Activated T-helper 1 cell treated with anti-CD3 and anti-CD28 coated beads, Interleukin-12 subunit alpha, Interleukin-12 subunit beta, Interleukin-2, Interleukin-4 antibody, amounts not matched to agents 30 ng/mL and 10 ng/mL and 1 ng/mL, durations not matched to agents 14 hours and 24 hours and 36 hours (primary cell): ENCODE measurements at regions not wholly inside any gene's neighbourhood (a gene's known extent, or its start where the extent isn't known, plus 50 kb on each side); places are given as distances from the start of the nearest gene placed in this dataset.

Source experiments
- DNase-seq: peaks from one replicate; pipeline ENCODE4 v3.0.0; 2021; ENCODE audit warnings: low spot score
- H3K27ac Mint-ChIP-seq: one replicate; pipeline ENCODE4 v1.8.0; 2021; ENCODE audit warnings: mild to moderate bottlenecking, mixed read lengths
- H3K27me3 Mint-ChIP-seq: one replicate; pipeline ENCODE4 v1.8.0; 2022; ENCODE audit warnings: mild to moderate bottlenecking, moderate library complexity, mixed read lengths; ENCODE audit not compliant: insufficient read depth
- H3K36me3 Mint-ChIP-seq: one replicate; pipeline ENCODE4 v1.8.0; 2021; ENCODE audit warnings: low read depth, mixed read lengths
- H3K4me1 Mint-ChIP-seq: one replicate; pipeline ENCODE4 v1.8.0; 2021; ENCODE audit warnings: low read depth, mixed read lengths
- H3K4me3 Mint-ChIP-seq: one replicate; pipeline ENCODE4 v1.8.0; 2021; ENCODE audit warnings: mild to moderate bottlenecking, moderate library complexity, mixed read lengths
- H3K9me3 Mint-ChIP-seq: one replicate; pipeline ENCODE4 v1.8.0; 2021; ENCODE audit warnings: mixed read lengths
- intact Hi-C: fragments of 100-400 bp; cut with micrococcal nuclease; formaldehyde crosslinking; loops from one replicate; pipeline ENCODE4 v1.15.1; 2024

GRCh38 chr2:16481351-16481750 is 184.3 kb downstream of the CYRIA start:
- H3K4me1 Mint-ChIP-seq, result no peaks in the 10 kb centered on the region
- peaks cover 3% of the 10 kb centered on the region for H3K27me3 Mint-ChIP-seq
- no peaks in the 10 kb centered on the region for H3K36me3 Mint-ChIP-seq
- H3K9me3 Mint-ChIP-seq, result no peaks in the 10 kb centered on the region
- H3K27ac Mint-ChIP-seq, result no peak overlapping the region
- no peak overlapping the region for H3K4me3 Mint-ChIP-seq
- intact Hi-C loops, result no loop called here
- DNase-seq, result no peak

GRCh38 chr2:16479721-16480120 is 185.9 kb downstream of the CYRIA start:
- Mint-ChIP-seq H3K27me3 (peaks cover 3% of the 10 kb centered on the region), H3K4me1 (no peaks in the 10 kb centered on the region), H3K9me3 (no peaks in the 10 kb centered on the region), H3K27ac (no peak overlapping the region), H3K36me3 (no peaks in the 10 kb centered on the region), H3K4me3 (no peak overlapping the region)
- intact Hi-C loops, result no loop called here
- DNase-seq, result no peak

GRCh38 chr2:16478434-16479210 is 187.0 kb downstream of the CYRIA start:
- H3K4me3 Mint-ChIP-seq, result no peak overlapping the region
- H3K27ac Mint-ChIP-seq, result no peak overlapping the region
- H3K9me3 Mint-ChIP-seq, result no peaks in the 10 kb centered on the region
- intact Hi-C loops, result no loop called here
- H3K27me3 Mint-ChIP-seq, result peaks cover 3% of the 10 kb centered on the region
- DNase-seq, result no peak
- H3K36me3 Mint-ChIP-seq, result no peaks in the 10 kb centered on the region
- no peaks in the 10 kb centered on the region for H3K4me1 Mint-ChIP-seq

GRCh38 chr2:16477648-16478047 is 188.0 kb downstream of the CYRIA start:
- H3K4me1 Mint-ChIP-seq, result no peaks in the 10 kb centered on the region
- DNase-seq, result no peak
- H3K4me3 Mint-ChIP-seq, result no peak overlapping the region
- H3K36me3 Mint-ChIP-seq, result no peaks in the 10 kb centered on the region
- H3K27me3 Mint-ChIP-seq, result peaks cover 3% of the 10 kb centered on the region
- no peak overlapping the region for H3K27ac Mint-ChIP-seq
- no peaks in the 10 kb centered on the region for H3K9me3 Mint-ChIP-seq
- intact Hi-C loops, result no loop called here

GRCh38 chr2:16476866-16477265 is 188.8 kb downstream of the CYRIA start:
- no peak overlapping the region for H3K4me3 Mint-ChIP-seq
- no peaks in the 10 kb centered on the region for H3K36me3 Mint-ChIP-seq
- no peaks in the 10 kb centered on the region for H3K4me1 Mint-ChIP-seq
- no peaks in the 10 kb centered on the region for H3K9me3 Mint-ChIP-seq
- DNase-seq, result no peak
- intact Hi-C loops, result no loop called here
- H3K27me3 Mint-ChIP-seq, result peaks cover 3% of the 10 kb centered on the region
- no peak overlapping the region for H3K27ac Mint-ChIP-seq

GRCh38 chr2:16475986-16476567 is 189.6 kb downstream of the CYRIA start:
- Mint-ChIP-seq H3K9me3 (no peaks in the 10 kb centered on the region), H3K27me3 (peaks cover 3% of the 10 kb centered on the region), H3K36me3 (no peaks in the 10 kb centered on the region), H3K27ac (no peak overlapping the region), H3K4me3 (no peak overlapping the region), H3K4me1 (no peaks in the 10 kb centered on the region)
- DNase-seq, result no peak
- intact Hi-C loops, result no loop called here

- no peaks in the 10 kb centered on the region for H3K27me3 Mint-ChIP-seq
Measured at GRCh38 chr2:16475586-16475985, 190.0 kb downstream of the CYRIA start.

GRCh38 chr2:16473575-16473974 is 192.1 kb downstream of the CYRIA start:
- H3K36me3 Mint-ChIP-seq, result no peaks in the 10 kb centered on the region
- H3K4me3 Mint-ChIP-seq, result no peak overlapping the region
- DNase-seq, result no peak
- no peaks in the 10 kb centered on the region for H3K9me3 Mint-ChIP-seq
- no peak overlapping the region for H3K27ac Mint-ChIP-seq
- H3K4me1 Mint-ChIP-seq, result no peaks in the 10 kb centered on the region
- intact Hi-C loops, result no loop called here
- H3K27me3 Mint-ChIP-seq, result no peaks in the 10 kb centered on the region

More at GRCh38 chr2:16475586-16475985, 190.0 kb downstream of the CYRIA start:
- Mint-ChIP-seq H3K4me1 (no peaks in the 10 kb centered on the region), H3K36me3 (no peaks in the 10 kb centered on the region), H3K9me3 (no peaks in the 10 kb centered on the region), H3K27ac (no peak overlapping the region), H3K4me3 (no peak overlapping the region)
- intact Hi-C loops, result no loop called here
- no peak for DNase-seq

GRCh38 chr2:16470936-16471490 is 194.6 kb downstream of the CYRIA start:
- Mint-ChIP-seq H3K36me3 (no peaks in the 10 kb centered on the region), H3K9me3 (no peaks in the 10 kb centered on the region), H3K27ac (no peak overlapping the region)

GRCh38 chr2:16466821-16467151 is 198.8 kb downstream of the CYRIA start:
- Mint-ChIP-seq H3K27ac (no peak overlapping the region), H3K27me3 (no peaks in the 10 kb centered on the region)

More at GRCh38 chr2:16470936-16471490, 194.6 kb downstream of the CYRIA start:
- Mint-ChIP-seq H3K4me3 (no peak overlapping the region), H3K4me1 (no peaks in the 10 kb centered on the region), H3K27me3 (no peaks in the 10 kb centered on the region)
- intact Hi-C loops, result no loop called here
- no peak for DNase-seq

GRCh38 chr2:16466133-16466820 is 199.4 kb downstream of the CYRIA start:
- Mint-ChIP-seq H3K27me3 (no peaks in the 10 kb centered on the region), H3K27ac (no peak overlapping the region), H3K4me3 (no peak overlapping the region), H3K9me3 (no peaks in the 10 kb centered on the region), H3K4me1 (no peaks in the 10 kb centered on the region), H3K36me3 (no peaks in the 10 kb centered on the region)
- DNase-seq, result no peak
- intact Hi-C loops, result no loop called here

More at GRCh38 chr2:16466821-16467151, 198.8 kb downstream of the CYRIA start:
- Mint-ChIP-seq H3K4me3 (no peak overlapping the region), H3K4me1 (no peaks in the 10 kb centered on the region), H3K9me3 (no peaks in the 10 kb centered on the region), H3K36me3 (no peaks in the 10 kb centered on the region)
- intact Hi-C loops, result no loop called here
- no peak for DNase-seq

- no peaks in the 10 kb centered on the region for H3K9me3 Mint-ChIP-seq
- intact Hi-C loops, result no loop called here
- DNase-seq, result no peak
- H3K4me1 Mint-ChIP-seq, result no peaks in the 10 kb centered on the region
- no peak overlapping the region for H3K27ac Mint-ChIP-seq
- no peak overlapping the region for H3K4me3 Mint-ChIP-seq
- peaks cover 3% of the 10 kb centered on the region for H3K27me3 Mint-ChIP-seq
- no peaks in the 10 kb centered on the region for H3K36me3 Mint-ChIP-seq
Measured at GRCh38 chr2:16464641-16465040, 201.0 kb downstream of the CYRIA start.

GRCh38 chr2:16462958-16463357 is 202.7 kb downstream of the CYRIA start:
- H3K27me3 Mint-ChIP-seq, result peaks cover 3% of the 10 kb centered on the region

More at GRCh38 chr2:16462958-16463357, 202.7 kb downstream of the CYRIA start:
- Mint-ChIP-seq H3K9me3 (no peaks in the 10 kb centered on the region), H3K4me3 (no peak overlapping the region), H3K36me3 (no peaks in the 10 kb centered on the region), H3K4me1 (no peaks in the 10 kb centered on the region), H3K27ac (no peak overlapping the region)
- intact Hi-C loops, result no loop called here
- no peak for DNase-seq
